ENCODE measurements at regions not wholly inside any gene's neighbourhood (a gene's known extent, or its start where the extent isn't known, plus 50 kb on each side); places are given as distances from the start of the nearest gene placed in this dataset.
"Not testable (repeated sequence)": the region's sequence is repeated elsewhere in the genome, so short reads cannot be mapped to it uniquely, and the experiment has no call there.

DNA sequence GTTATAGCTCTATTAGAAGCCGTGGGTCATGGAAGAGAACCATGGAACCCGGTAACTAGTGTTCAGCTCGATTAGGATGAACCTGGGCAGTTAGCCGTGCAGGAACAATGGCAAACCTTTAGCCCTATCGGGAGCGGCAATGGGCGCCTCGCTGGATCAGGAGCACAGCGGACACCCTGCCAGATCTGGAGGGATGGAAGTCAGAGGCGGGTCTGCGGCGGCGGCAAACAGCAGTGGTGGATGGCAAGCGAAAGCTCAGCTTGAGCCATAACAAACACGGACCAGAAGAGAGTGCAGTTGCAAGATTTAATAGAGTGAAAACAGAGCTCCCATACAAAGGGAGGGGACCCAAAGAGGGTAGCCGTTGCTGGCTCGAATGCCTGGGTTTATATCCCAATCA is 160.2 kb upstream of the RGS6 start:
- DNase-seq (ENCODE audit: extremely low read depth in 1 of 11, low read depth in 9 of 11, low spot score in 4 of 11) = not testable (repeated sequence)

- DNase-seq (ENCODE audit: extremely low read depth in 1 of 11, low read depth in 9 of 11, low spot score in 4 of 11) = no peak
Observed at GRCh38 chr14:71773898-71774481, 158.2 kb upstream of the RGS6 start.

DNA sequence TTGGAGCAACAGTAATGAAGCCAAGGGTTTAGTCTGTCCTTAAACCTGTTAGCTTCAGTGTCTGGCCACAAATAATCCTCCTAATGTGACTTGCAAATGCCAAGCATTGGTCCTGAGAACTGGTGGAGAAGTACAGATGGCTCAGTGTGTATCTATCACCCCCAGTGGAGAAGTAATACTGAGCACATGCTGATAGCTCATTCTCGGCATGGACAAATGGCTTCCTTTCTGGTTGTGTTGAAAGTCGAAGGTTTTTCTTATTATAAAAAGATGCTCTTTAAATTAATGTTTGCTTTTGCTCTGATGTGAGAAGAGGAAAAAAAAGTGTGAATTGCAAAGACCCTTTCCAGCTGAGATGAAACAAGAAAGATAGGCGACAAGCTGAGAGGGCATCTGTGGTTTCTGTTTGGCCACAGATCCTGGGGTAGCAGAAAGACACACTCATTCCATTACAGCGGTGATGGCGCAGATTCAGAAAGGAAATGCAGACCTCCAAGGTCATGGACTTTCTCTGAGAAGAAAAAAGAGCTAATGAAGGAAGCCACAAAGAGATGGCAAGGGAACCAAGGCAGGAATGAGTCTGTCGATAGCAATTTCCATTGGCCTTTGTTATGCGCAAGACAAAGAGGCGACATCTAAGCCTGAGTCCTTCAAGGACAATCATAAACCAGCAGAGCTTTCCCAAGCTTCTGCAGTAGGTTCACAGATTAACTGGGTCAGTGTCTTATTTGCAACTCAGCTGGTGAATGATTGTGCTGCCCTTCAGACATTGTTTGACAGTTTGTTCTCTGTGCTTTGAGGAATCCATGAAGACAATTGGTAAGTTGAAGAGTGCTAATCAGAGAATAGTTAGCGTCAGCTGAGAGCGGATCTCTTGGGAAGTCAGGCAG is 155.5 kb upstream of the RGS6 start:
- DNase-seq (ENCODE audit: extremely low read depth in 1 of 11, low read depth in 9 of 11, low spot score in 4 of 11) = no peak

- peak in 3 of 11 donors; percentile 10 to 36 (median 16) for DNase-seq (ENCODE audit: extremely low read depth in 1 of 11, low read depth in 9 of 11, low spot score in 4 of 11)
Observed at GRCh38 chr14:71780075-71780474, 152.2 kb upstream of the RGS6 start.

GRCh38 chr14:71780822-71781221 is 151.4 kb upstream of the RGS6 start:
- no peak for DNase-seq (ENCODE audit: extremely low read depth in 1 of 11, low read depth in 9 of 11, low spot score in 4 of 11)

DNA sequence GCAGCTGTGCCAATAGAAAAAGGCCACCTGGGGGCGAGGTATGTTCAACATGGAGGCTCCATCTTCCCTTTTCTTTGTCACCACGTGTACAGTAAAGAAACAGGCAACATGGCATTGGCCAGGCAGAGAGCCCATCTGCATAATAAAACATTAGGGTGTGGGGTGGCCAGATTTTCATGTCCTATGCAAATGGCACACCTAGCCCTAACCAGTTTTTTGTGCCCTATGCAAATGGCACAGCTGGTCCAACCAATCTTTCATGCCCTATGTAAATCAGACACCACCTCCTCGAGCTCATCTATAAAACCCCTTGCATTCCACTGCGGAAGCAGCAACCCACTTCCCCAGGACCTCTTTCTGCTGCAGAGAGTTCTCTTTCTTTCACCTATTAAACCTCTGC is 149.1 kb upstream of the RGS6 start:
- DNase-seq (ENCODE audit: extremely low read depth in 1 of 11, low read depth in 9 of 11, low spot score in 4 of 11) = no peak

DNA sequence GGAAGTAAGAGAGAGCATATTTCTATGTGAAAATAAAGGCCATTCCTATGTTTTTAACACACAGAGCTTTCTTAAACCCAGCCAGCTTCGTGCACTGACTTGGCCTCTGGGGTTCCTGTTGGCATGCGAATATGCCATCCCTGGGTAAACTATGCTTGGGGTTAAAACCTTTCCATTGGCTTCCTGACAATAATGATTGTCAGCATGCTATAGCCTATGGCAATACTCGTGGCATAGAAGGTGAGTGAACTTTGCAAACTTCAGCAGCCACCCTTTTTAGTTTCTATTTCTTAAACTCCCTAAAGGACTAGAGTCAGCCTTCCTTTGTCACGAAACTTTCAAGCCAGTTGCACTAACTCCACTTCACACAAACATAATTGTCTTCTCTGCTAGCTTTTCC is 148.4 kb upstream of the RGS6 start:
- no peak for DNase-seq (ENCODE audit: extremely low read depth in 1 of 11, low read depth in 9 of 11, low spot score in 4 of 11)

DNA sequence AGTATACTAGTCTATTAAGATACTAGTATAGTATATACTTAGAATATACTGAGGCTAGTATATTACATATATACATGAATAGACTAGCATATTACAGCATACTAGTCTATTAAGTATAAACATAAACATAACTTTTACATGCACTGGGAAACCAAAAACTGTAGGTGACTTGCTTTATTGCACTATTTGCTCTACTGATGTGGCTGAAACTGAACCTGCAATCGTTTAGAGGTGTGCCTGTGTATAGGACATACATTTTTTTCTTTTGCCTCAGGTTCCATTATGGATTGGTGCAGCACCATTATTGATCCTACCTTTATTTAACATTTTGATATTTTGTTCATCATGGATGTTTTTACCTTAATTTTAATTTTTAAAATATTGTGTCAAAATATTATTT is 143.2 kb upstream of the RGS6 start:
- no peak for DNase-seq (ENCODE audit: extremely low read depth in 1 of 11, low read depth in 9 of 11, low spot score in 4 of 11)

- DNase-seq (ENCODE audit: extremely low read depth in 1 of 11, low read depth in 9 of 11, low spot score in 4 of 11) = no peak
Observed at GRCh38 chr14:71799841-71800240, 132.4 kb upstream of the RGS6 start.

GRCh38 chr14:71800878-71801277 is 131.4 kb upstream of the RGS6 start:
- DNase-seq (ENCODE audit: extremely low read depth in 1 of 11, low read depth in 9 of 11, low spot score in 4 of 11) = no peak

- DNase-seq (ENCODE audit: extremely low read depth in 1 of 11, low read depth in 9 of 11, low spot score in 4 of 11) = no peak
Observed at GRCh38 chr14:71803539-71804260, 128.5 kb upstream of the RGS6 start.

DNA sequence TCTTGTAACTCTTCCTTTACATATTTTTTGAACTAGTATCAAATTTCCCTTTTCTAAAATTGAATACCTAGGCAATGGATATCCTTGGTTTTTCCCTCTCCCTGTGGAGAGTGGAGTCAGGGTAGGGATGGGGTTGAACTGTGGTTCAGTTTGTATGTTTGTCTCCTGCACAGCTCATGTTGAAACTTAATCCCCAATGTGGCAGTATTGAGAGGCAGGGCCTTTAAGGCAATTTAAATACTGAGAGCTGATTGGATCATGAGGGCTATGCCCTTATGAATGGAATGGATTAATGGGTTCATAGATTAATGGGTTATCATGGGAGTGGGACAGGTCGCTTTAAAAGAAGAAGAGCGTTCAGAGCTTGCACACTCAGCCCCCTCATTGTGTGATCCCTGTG is 127.2 kb upstream of the RGS6 start:
- DNase-seq (ENCODE audit: extremely low read depth in 1 of 11, low read depth in 9 of 11, low spot score in 4 of 11) = no peak

GRCh38 chr14:71807049-71807448 is 125.2 kb upstream of the RGS6 start:
- DNase-seq (ENCODE audit: extremely low read depth in 1 of 11, low read depth in 9 of 11, low spot score in 4 of 11) = not testable (repeated sequence)

DNA sequence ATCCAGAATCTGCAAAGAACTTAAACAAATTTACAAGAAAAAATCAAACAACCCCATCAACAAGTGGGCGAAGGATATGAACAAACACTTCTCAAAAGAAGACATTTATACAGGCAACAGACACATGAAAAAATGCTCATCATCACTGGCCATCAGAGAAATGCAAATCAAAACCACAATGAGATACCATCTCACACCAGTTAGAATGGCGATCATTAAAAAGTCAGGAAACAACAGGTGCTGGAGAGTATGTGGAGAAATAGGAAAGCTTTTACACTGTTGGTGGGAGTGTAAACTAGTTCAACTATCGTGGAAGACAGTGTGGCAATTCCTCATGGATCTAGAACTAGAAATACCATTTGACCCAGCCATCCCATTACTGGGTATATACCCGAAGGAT is 121.4 kb upstream of the RGS6 start:
- not testable (repeated sequence) for DNase-seq (ENCODE audit: extremely low read depth in 1 of 11, low read depth in 9 of 11, low spot score in 4 of 11)

- no peak for DNase-seq (ENCODE audit: extremely low read depth in 1 of 11, low read depth in 9 of 11, low spot score in 4 of 11)
Observed at GRCh38 chr14:71812693-71813092, 119.5 kb upstream of the RGS6 start.

DNA sequence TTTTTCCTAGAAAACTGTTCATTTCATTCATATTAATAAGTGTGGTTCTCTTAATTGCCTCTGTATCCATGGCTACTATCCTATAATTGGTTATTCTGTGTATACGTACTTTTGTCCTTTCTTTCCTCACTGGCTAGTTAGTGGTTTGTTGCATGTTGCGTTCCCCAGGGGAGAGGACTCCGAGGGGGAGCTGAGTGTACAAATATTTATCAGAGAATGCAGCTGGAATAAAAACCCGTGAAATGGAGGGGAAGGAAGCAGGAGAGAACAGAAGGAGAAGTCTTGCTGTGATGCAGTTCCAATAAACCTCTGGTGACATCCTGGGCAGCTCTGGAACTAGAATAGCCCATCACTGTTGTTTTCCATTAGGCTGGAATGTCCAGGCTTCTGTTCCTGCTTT is 117.1 kb upstream of the RGS6 start:
- no peak for DNase-seq (ENCODE audit: extremely low read depth in 1 of 11, low read depth in 9 of 11, low spot score in 4 of 11)

DNA sequence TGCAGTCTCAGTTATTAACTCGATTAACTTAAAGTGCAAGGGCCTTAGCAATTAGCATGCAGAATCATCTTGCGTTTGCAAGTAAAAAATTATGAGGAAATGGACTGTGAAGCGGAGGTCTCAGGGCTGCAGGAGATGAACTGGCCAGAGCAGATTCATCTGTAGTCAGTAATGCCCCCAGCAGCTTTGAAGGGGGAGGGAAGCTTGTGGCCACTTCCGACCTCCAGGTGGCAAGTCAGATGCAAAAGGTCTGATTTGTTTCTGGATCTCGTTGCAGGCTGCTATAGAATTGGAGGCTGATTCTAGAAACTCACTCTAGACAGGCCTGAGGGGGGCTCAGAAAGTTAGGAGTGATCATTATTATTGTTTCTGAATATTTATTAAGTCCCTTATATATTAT is 107.4 kb upstream of the RGS6 start:
- DNase-seq (ENCODE audit: extremely low read depth in 1 of 11, low read depth in 9 of 11, low spot score in 4 of 11) = no peak

DNA sequence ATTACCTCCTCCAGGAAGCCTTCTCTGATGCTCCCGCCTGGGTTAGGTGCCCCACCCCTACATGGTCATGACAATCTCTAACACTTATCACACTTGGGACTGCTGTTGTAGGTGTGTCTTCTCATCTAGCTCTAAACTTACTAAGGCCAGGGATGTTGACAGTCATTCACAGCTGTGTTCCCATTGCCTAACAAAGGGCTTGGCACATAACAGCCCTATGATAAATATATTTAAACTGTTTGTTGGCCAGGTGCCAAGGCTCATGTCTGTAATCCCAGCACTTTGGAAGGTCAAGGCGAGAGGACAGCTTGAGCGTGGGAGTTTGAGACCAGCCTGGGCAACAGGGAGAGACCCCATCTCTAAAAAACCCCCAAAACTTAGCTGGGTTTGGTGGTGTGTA is 98.8 kb upstream of the RGS6 start:
- no peak for DNase-seq (ENCODE audit: extremely low read depth in 1 of 11, low read depth in 9 of 11, low spot score in 4 of 11)

DNA sequence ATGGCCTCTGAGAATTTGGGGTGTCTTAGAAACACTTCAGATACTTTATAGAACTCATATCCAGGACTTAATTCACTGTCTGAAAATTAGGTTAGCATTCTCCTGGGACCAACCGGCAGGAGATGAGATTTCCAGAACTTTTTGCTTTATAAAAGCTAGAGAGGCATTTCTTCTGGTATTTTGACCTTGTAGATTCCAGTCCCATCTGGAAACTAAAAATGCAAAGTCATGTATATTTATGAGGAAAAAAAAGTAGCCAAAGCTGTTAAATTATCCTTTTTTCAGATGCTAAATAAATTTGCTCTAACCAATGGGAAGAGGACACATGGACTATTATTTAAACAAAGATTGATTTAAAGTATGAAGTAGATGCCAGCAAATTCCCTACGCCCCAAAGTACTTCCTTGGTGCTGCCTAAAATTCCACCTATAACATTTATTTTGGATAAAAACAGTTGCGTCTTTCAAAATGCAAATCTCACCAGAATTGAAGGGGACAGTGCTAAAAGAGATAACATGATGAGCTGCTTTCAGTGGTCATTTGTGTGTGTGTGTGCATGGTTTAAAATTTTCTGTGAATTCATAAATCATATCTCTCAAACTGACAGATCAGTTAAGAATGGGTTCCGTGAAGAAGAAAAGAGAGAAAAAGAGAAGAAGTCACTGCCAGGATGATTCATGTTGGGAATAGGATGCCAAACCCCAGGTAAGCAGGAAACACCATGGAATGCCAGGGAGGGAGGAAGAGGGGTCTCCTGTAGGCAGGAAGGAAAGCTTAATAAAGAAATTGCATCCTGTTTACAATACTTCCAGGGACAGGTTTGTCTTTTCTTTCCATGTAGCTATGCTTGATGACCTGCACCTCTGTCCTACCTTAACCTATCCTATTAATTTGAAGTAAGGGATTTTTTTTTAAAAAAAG is 97.7 kb upstream of the RGS6 start:
- no peak for DNase-seq (ENCODE audit: extremely low read depth in 1 of 11, low read depth in 9 of 11, low spot score in 4 of 11)
